OCI-LY7 (cell line): ENCODE measurements at regions not wholly inside any gene's neighbourhood (a gene's known extent, or its start where the extent isn't known, plus 50 kb on each side); places are given as distances from the start of the nearest gene placed in this dataset.

ENCODE experiments used
- CTCF ChIP-seq: fragments of 200-600 bp; sonication (generic); conservative IDR thresholded peaks from 2 replicates; pipeline ENCODE4 v1.5.1; 2014; ENCODE audit warnings: mild to moderate bottlenecking, antibody characterized with exemption, low read length, moderate library complexity, mixed read lengths
- EZH2phosphoT487 ChIP-seq: fragments of 200-600 bp; sonication (generic); IDR thresholded peaks from 2 replicates; pipeline ENCODE4 v1.6.1; 2018; ENCODE audit warnings: low read depth, borderline replicate concordance, mild to moderate bottlenecking, mixed run types, antibody characterized with exemption, low read length, moderate library complexity, mixed read lengths

- no peak for TF ChIP-seq CTCF
- no peak for TF ChIP-seq EZH2phosphoT487
Measured at GRCh38 chr6:44029444-44030185, 97.6 kb downstream of the MRPL14 start.
